K562 (cell line): ENCODE measurements at regions not wholly inside any gene's neighbourhood (a gene's known extent, or its start where the extent isn't known, plus 50 kb on each side); places are given as distances from the start of the nearest gene placed in this dataset.

Source experiments
- ARNT ChIP-seq, 2 experiments: fragments of 450-650 bp; IDR thresholded peaks; 2 replicates each; pipeline ENCODE4 v1.6.1; 2016; ENCODE audit warnings: mild to moderate bottlenecking in 1 of 2
- ASH1L ChIP-seq: fragments of 450-650 bp; IDR thresholded peaks from 2 replicates; pipeline ENCODE4 v1.6.1; 2018; ENCODE audit warnings: borderline replicate concordance, mild to moderate bottlenecking, low read depth; ENCODE audit not compliant: partially characterized antibody
- HCFC1 ChIP-seq: IDR thresholded peaks from 2 replicates; pipeline ENCODE4 v1.6.1; 2012; ENCODE audit warnings: low read depth, low read length, improper control_type of control experiment
- MAFF ChIP-seq: IDR thresholded peaks from 2 replicates; pipeline ENCODE4 v1.6.1; 2012; ENCODE audit warnings: low read length, improper control_type of control experiment
- MECOM ChIP-seq: fragments of 250-450 bp; sonication (Bioruptor Pico); IDR thresholded peaks from 2 replicates; pipeline ENCODE4 v1.8.0; 2022; ENCODE audit warnings: inconsistent platforms
- PML ChIP-seq: IDR thresholded peaks from 2 replicates; pipeline ENCODE4 v1.6.1; 2012; ENCODE audit warnings: low read length, inconsistent platforms
- RBBP5 ChIP-seq: fragments of 200-600 bp; sonication (generic); IDR thresholded peaks from 2 replicates; pipeline ENCODE4 v1.6.1; 2012; ENCODE audit warnings: borderline replicate concordance, mild to moderate bottlenecking, low read length, control low read depth, inconsistent platforms; ENCODE audit not compliant: insufficient read depth, poor library complexity, severe bottlenecking
- TARDBP ChIP-seq: fragments of 450-650 bp; IDR thresholded peaks from 2 replicates; pipeline ENCODE4 v1.6.1; 2016
- TBP ChIP-seq: optimal IDR thresholded peaks from 2 replicates; pipeline ENCODE3; 2011; ENCODE audit warnings: low read depth, low read length, improper control_type of control experiment
- TF ChIP-seq, protein P1 (sequence below): sonication (generic); formaldehyde crosslinking; IDR thresholded peaks from 2 replicates; pipeline ENCODE4 v1.8.0; 2022; ENCODE audit warnings: mild to moderate bottlenecking, missing genetic modification reagents
- TF ChIP-seq, protein P2 (sequence below): sonication (generic); formaldehyde crosslinking; IDR thresholded peaks from 2 replicates; pipeline ENCODE4 v1.9.0; 2022; ENCODE audit warnings: mild to moderate bottlenecking, missing genetic modification reagents
- TF ChIP-seq, protein P3 (sequence below): sonication (generic); formaldehyde crosslinking; IDR thresholded peaks from 2 replicates; pipeline ENCODE4 v1.4.0; 2020; ENCODE audit warnings: mild to moderate bottlenecking, missing genetic modification reagents
- TF ChIP-seq, protein P4 (sequence below), 3 experiments: IDR thresholded peaks in 2 of 3; conservative IDR thresholded peaks in 1 of 3; 2 replicates each; pipeline ENCODE4 v1.5.1; 2011 to 2012; ENCODE audit warnings: low read length in 3 of 3, mild to moderate bottlenecking in 3 of 3, control low read depth in 2 of 3, improper control_type of control experiment in 1 of 3, inconsistent platforms in 1 of 3, low read depth in 1 of 3, mixed read lengths in 1 of 3, moderate library complexity in 1 of 3; ENCODE audit not compliant: insufficient read depth in 2 of 3

DNA sequence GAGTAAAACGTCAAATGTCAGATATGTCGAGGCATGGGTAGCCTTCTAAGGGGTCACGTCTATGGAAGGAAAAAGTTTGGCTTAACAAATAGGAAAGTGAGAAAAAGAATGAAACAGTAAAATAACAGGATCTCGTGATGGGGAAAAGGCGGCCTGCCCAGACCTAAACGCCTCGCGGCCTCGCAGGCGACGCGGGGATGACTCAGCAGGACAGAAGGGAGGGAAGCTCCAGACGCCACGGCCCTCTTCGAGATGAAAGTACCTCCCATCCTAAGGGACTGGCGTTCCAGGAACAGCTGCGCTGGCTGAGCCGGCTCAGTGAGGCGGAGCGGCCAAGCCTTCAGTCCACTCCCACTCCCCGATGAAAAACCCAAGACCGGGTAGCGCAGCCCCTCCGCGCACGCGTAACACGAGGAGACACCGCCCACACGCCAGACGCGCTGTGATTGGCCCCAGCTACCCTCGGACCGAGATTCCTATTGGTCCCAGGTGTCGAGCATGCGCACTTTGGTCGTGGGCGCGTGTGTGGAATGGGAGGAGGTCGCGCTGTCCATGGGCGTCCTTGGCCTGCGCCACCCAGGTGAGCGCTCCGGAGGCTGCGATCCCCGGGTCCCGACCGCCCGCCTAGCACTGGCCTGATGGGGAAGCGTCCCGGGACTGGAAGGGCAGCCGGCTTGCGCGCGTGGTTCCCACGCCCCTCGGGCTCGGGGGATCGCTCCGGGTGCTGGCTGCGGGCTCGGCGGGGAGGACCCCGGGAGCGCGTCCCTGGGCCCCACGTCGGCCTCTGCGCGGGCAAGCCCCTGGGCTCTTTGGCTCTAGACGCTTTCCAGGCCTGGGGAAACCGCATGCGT lies 588.5 kb downstream of the MTRR start (continued):
- TF ChIP-seq, protein P1, sequence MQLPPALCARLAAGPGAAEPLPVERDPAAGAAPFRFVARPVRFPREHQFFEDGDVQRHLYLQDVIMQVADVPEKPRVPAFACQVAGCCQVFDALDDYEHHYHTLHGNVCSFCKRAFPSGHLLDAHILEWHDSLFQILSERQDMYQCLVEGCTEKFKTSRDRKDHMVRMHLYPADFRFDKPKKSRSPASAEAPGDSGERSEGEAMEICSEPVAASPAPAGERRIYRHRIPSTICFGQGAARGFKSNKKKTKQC (CRISPR knock-in tag): peak; percentile 85
- TF ChIP-seq HCFC1: peak; percentile 36; the same call in 1 of the 2 replicates
- TF ChIP-seq MECOM (CRISPR knock-in tag): 0 out of 2 replicates have a peak, but pooled peaks have one; percentile 24
- peak; percentile 25 to 73; a peak in 2 of 4 replicates for TF ChIP-seq ARNT (IDR thresholded peaks at IDR 0.05)
- peak; percentile 87 for TF ChIP-seq MAFF
- TF ChIP-seq, protein P2, sequence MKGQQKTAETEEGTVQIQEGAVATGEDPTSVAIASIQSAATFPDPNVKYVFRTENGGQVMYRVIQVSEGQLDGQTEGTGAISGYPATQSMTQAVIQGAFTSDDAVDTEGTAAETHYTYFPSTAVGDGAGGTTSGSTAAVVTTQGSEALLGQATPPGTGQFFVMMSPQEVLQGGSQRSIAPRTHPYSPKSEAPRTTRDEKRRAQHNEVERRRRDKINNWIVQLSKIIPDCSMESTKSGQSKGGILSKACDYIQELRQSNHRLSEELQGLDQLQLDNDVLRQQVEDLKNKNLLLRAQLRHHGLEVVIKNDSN (CRISPR knock-in tag): peak; percentile 32; the same call in 1 of the 2 replicates
- TF ChIP-seq RBBP5: peak; percentile 93
- TF ChIP-seq, protein P3, sequence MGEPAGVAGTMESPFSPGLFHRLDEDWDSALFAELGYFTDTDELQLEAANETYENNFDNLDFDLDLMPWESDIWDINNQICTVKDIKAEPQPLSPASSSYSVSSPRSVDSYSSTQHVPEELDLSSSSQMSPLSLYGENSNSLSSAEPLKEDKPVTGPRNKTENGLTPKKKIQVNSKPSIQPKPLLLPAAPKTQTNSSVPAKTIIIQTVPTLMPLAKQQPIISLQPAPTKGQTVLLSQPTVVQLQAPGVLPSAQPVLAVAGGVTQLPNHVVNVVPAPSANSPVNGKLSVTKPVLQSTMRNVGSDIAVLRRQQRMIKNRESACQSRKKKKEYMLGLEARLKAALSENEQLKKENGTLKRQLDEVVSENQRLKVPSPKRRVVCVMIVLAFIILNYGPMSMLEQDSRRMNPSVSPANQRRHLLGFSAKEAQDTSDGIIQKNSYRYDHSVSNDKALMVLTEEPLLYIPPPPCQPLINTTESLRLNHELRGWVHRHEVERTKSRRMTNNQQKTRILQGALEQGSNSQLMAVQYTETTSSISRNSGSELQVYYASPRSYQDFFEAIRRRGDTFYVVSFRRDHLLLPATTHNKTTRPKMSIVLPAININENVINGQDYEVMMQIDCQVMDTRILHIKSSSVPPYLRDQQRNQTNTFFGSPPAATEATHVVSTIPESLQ (CRISPR knock-in tag): peak; percentile 93; the same call in 1 of the 2 replicates
- TF ChIP-seq, protein P4, sequence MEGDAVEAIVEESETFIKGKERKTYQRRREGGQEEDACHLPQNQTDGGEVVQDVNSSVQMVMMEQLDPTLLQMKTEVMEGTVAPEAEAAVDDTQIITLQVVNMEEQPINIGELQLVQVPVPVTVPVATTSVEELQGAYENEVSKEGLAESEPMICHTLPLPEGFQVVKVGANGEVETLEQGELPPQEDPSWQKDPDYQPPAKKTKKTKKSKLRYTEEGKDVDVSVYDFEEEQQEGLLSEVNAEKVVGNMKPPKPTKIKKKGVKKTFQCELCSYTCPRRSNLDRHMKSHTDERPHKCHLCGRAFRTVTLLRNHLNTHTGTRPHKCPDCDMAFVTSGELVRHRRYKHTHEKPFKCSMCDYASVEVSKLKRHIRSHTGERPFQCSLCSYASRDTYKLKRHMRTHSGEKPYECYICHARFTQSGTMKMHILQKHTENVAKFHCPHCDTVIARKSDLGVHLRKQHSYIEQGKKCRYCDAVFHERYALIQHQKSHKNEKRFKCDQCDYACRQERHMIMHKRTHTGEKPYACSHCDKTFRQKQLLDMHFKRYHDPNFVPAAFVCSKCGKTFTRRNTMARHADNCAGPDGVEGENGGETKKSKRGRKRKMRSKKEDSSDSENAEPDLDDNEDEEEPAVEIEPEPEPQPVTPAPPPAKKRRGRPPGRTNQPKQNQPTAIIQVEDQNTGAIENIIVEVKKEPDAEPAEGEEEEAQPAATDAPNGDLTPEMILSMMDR (IDR thresholded peaks at IDR 0.05 in 2 of 3, conservative IDR thresholded peaks at IDR 0.05 in 1 of 3; ENCODE audit: insufficient read depth in 2 of 3, low read depth in 1 of 3, low read length in 3 of 3): no peak
- 0 out of 2 replicates have a peak, but pooled peaks have one; percentile 7 for TF ChIP-seq PML
- peak; percentile 74; the same call in 1 of the 2 replicates for TF ChIP-seq TARDBP
- TF ChIP-seq TBP: peak; percentile 11
- peak; percentile 63 for TF ChIP-seq ASH1L
